Karpas-422 (cell line): ENCODE measurements at regions not wholly inside any gene's neighbourhood (a gene's known extent, or its start where the extent isn't known, plus 50 kb on each side); places are given as distances from the start of the nearest gene placed in this dataset.

Source experiments
- DNase-seq: peaks from one replicate; pipeline ENCODE4 v3.0.0-alpha.2; 2015
- H2AFZ ChIP-seq: fragments of 200-600 bp; sonication (generic); 2 replicates; pipeline ENCODE4 v1.6.1; 2014; ENCODE audit warnings: antibody characterized with exemption, low read length, mixed read lengths
- H3K27ac ChIP-seq: fragments of 200-600 bp; sonication (generic); 2 replicates; pipeline ENCODE4 v1.5.1; 2014; ENCODE audit warnings: mild to moderate bottlenecking, low read length, moderate library complexity
- H3K27me3 ChIP-seq: fragments of 200-600 bp; sonication (generic); 2 replicates; pipeline ENCODE4 v1.6.1; 2014; ENCODE audit warnings: low read length, mixed read lengths
- H3K36me3 ChIP-seq: fragments of 200-600 bp; sonication (generic); 2 replicates; pipeline ENCODE4 v1.6.1; 2014; ENCODE audit warnings: low read length, mixed read lengths; ENCODE audit not compliant: insufficient read depth
- H3K4me1 ChIP-seq: fragments of 200-600 bp; sonication (generic); 2 replicates; pipeline ENCODE4 v1.6.1; 2014; ENCODE audit warnings: mild to moderate bottlenecking, low read length, mixed read lengths
- H3K4me2 ChIP-seq: fragments of 200-600 bp; sonication (generic); 2 replicates; pipeline ENCODE4 v1.6.1; 2014; ENCODE audit warnings: low read length, low read depth, mild to moderate bottlenecking; ENCODE audit not compliant: poor library complexity, severe bottlenecking
- H3K4me3 ChIP-seq: fragments of 200-600 bp; sonication (generic); 2 replicates; pipeline ENCODE4 v1.5.1; 2014; ENCODE audit warnings: mild to moderate bottlenecking, antibody characterized with exemption, low read length, mixed read lengths
- H3K79me2 ChIP-seq: fragments of 200-600 bp; sonication (generic); 2 replicates; pipeline ENCODE4 v1.6.1; 2014; ENCODE audit warnings: mild to moderate bottlenecking, low read length, mixed read lengths
- H3K9ac ChIP-seq: fragments of 200-600 bp; sonication (generic); 2 replicates; pipeline ENCODE4 v1.6.0; 2014; ENCODE audit warnings: low read length
- H3K9me2 ChIP-seq: fragments of 200-600 bp; sonication (generic), shearing (Covaris generic); replicated peaks from 2 replicates; pipeline ENCODE4 v1.6.0; 2014; ENCODE audit warnings: mild to moderate bottlenecking, low read length, moderate library complexity; ENCODE audit not compliant: insufficient read depth
- H3K9me3 ChIP-seq: fragments of 300-700, 200-600 bp; sonication (generic); 2 replicates; pipeline ENCODE4 v1.6.1; 2014; ENCODE audit warnings: low read length, mixed read lengths
- H4K20me1 ChIP-seq: fragments of 200-600 bp; sonication (generic); 2 replicates; pipeline ENCODE4 v1.6.1; 2014; ENCODE audit warnings: mild to moderate bottlenecking, antibody characterized with exemption, low read length, low read depth; ENCODE audit not compliant: insufficient read depth

DNA sequence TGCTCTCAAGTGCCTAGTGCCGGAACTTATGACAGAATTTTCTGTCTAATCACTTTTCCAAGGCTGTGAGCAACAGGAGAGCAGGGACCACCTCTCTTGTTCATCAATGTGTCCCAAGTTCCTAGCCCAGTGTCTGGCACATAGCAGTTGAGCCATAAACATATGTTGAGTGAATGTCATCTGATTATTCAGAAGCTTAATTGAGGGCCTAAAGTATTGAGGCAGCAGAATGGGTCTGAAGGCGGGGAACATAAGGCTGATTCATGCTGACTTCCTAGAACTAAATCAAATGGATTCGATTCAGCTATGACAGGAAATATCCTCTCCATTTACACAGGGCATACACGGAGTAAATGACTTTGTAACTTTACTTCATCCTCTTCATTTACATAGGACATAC is 438.0 kb upstream of the ZFHX3 start:
- DNase-seq: no peak
- Histone ChIP-seq H3K9me3 (no peaks in the 10 kb centered on the region), H3K4me2 (no peak overlapping the region), H3K27ac (no peak overlapping the region), H2AFZ (no peak overlapping the region), H3K9ac (no peak overlapping the region), H3K9me2 (no peaks in the 10 kb centered on the region), H4K20me1 (no peaks in the 10 kb centered on the region), H3K4me1 (no peaks in the 10 kb centered on the region), H3K27me3 (no peaks in the 10 kb centered on the region), H3K79me2 (no peaks in the 10 kb centered on the region), H3K4me3 (no peak overlapping the region), H3K36me3 (no peaks in the 10 kb centered on the region)

DNA sequence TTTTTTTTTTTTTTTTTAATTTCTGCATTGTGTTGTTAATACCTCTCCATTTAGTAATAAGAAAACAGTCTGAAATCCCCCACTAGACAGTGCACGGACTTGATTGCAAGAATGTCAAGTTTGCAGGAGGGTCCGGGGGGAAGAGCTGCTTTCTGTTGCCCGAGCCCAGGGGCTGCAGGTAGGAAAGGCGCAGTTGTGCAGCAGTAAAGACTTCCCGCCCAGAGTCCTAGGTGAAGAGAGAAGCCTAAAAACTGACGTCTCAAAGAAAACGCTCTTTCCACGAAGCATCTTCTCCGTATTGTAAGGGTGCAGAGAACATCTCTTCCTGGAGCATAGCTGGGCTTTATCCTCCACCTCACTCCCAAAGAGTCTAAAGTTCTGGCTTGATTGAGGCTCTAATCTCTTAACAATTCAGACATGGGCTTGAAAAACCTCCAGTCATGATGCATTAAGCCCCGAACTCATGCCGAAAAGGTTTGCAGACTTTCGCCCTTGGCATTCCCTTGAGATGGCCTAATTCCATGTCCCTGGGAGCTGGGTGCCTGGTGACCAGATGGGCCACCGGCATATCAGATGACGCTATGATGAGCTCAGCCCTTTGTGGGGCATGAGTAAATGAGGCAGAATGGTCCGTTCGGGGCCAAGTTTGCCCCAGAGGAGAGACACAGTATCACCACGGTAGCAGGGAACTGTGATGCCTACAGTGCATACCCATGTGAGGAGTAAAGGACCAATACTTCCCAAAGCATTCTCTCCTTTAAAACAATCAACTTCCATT is 436.2 kb upstream of the ZFHX3 start:
- Histone ChIP-seq H3K9ac (no peak overlapping the region), H3K27ac (no peak overlapping the region), H3K79me2 (no peaks in the 10 kb centered on the region), H3K36me3 (no peaks in the 10 kb centered on the region), H4K20me1 (no peaks in the 10 kb centered on the region), H3K27me3 (no peaks in the 10 kb centered on the region), H3K4me2 (no peak overlapping the region), H3K4me3 (no peak overlapping the region), H3K9me2 (no peaks in the 10 kb centered on the region), H3K4me1 (no peaks in the 10 kb centered on the region), H2AFZ (no peak overlapping the region), H3K9me3 (no peaks in the 10 kb centered on the region)
- DNase-seq: no peak

DNA sequence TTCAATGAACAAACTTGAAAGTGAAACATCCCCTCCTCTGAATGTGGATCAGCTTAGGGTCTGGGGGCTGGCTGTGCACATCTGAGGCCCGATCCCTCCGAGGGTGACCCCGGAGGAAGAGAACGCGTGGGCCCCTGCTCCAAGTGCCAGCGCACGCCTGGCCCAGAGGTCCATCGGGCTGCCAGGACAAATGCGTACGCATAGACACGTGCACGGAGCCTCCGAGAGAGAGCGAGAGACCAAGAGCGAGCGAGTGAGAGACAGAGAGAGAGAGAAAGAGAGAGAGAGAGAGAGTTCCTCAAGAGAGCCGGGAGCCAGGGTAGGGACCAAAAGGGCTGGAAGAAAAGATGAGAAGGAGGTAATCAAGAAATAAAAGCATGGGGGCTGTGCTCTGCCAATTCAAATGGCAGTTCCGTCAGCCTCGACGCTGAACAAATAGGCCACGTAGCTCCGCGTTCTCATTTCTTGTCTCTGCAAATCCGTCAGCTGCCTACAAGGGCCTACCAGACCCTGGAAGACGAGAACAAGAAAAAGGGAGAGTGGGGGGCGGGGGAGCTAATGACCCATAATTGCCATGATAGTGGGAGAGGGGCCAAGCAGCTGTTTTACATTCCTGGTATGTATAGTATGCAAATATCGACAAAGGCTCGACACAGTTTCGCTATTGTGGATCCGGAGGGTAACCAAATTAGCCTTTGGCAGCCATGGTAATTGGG is 435.3 kb upstream of the ZFHX3 start:
- no peak overlapping the region for H3K9ac ChIP-seq
- H3K36me3 ChIP-seq: no peaks in the 10 kb centered on the region
- H3K9me2 ChIP-seq: no peaks in the 10 kb centered on the region
- no peaks in the 10 kb centered on the region for H4K20me1 ChIP-seq
- H3K79me2 ChIP-seq: no peaks in the 10 kb centered on the region
- no peak overlapping the region for H3K4me2 ChIP-seq
- H3K4me1 ChIP-seq: no peaks in the 10 kb centered on the region
- H3K9me3 ChIP-seq: no peaks in the 10 kb centered on the region
- H3K27ac ChIP-seq: no peak overlapping the region
- no peak for DNase-seq
- H3K4me3 ChIP-seq: no peak overlapping the region
- no peak overlapping the region for H2AFZ ChIP-seq
- no peaks in the 10 kb centered on the region for H3K27me3 ChIP-seq

DNA sequence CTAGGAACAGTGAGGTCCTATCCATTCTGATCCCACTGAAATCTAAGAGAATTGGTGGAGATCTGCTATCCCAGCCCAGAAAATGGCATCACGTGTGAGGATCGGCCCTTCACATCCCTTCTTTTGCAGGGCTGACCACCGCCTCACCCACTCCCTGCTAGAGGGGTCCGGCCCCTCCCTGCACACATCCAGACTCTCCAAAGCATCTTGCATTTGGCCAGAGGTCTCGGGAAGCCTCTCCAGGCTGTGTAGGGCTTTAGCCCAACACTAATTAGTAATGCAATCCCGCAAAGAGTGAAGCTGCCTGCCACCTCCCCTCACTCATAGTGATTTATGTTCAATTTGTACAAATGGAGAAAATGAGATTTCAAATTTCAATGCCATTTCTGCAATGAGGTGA is 434.4 kb upstream of the ZFHX3 start:
- DNase-seq: no peak
- Histone ChIP-seq H3K79me2 (no peaks in the 10 kb centered on the region), H3K27ac (no peak overlapping the region), H3K4me2 (no peak overlapping the region), H2AFZ (no peak overlapping the region), H4K20me1 (no peaks in the 10 kb centered on the region), H3K9ac (no peak overlapping the region), H3K36me3 (no peaks in the 10 kb centered on the region), H3K9me2 (no peaks in the 10 kb centered on the region), H3K27me3 (no peaks in the 10 kb centered on the region), H3K9me3 (no peaks in the 10 kb centered on the region), H3K4me3 (no peak overlapping the region), H3K4me1 (no peaks in the 10 kb centered on the region)

DNA sequence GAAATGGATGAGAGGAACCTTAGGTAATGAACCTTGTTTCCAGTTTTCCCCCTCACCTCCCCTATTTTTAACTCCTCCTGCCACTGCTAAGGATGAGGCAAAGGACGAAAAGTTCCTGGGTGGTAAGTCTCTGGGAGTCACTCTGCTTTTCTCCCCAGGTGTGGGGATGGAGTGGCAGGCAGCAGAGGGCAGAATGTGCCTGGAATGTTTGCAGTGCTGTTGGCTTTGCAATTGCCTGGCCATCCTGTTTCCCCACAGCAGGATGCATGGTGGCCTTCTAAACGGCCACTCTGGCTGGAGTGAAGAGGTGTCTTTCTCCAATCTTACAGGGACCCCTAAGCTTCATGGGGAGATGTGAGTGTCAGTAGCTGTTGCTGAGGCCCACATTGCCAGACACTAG is 432.5 kb upstream of the ZFHX3 start:
- no peaks in the 10 kb centered on the region for H4K20me1 ChIP-seq
- H3K27ac ChIP-seq: no peak overlapping the region
- no peaks in the 10 kb centered on the region for H3K9me3 ChIP-seq
- H3K36me3 ChIP-seq: no peaks in the 10 kb centered on the region
- H3K79me2 ChIP-seq: no peaks in the 10 kb centered on the region
- H3K4me2 ChIP-seq: no peak overlapping the region
- H3K4me1 ChIP-seq: no peaks in the 10 kb centered on the region
- no peaks in the 10 kb centered on the region for H3K27me3 ChIP-seq
- H3K4me3 ChIP-seq: no peak overlapping the region
- no peak overlapping the region for H2AFZ ChIP-seq
- no peak overlapping the region for H3K9ac ChIP-seq
- H3K9me2 ChIP-seq: no peaks in the 10 kb centered on the region
- DNase-seq: no peak

DNA sequence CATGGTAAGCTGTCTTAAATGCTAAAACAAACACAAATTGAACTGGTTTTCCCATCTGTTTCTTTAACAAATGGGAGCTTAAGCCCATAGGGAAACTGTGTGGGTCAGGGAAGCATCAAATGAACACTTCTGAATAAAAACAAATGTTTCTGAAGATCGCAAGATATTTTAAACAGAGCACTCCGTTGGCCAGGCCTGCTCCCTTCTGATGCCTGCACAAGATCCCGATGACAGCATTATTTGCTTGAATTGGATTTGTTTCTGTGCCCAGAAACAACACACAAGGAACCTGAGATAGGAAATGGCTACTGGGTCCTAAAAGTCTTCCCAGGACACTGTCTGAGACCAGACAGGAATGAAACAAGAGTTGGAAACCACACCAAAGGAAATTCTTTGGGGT is 425.8 kb upstream of the ZFHX3 start:
- no peak for DNase-seq
- H3K36me3 ChIP-seq: no peaks in the 10 kb centered on the region
- no peaks in the 10 kb centered on the region for H3K9me3 ChIP-seq
- H4K20me1 ChIP-seq: no peaks in the 10 kb centered on the region
- H3K9ac ChIP-seq: no peak overlapping the region
- H3K4me2 ChIP-seq: no peak overlapping the region
- no peak overlapping the region for H3K27ac ChIP-seq
- no peaks in the 10 kb centered on the region for H3K79me2 ChIP-seq
- H3K9me2 ChIP-seq: no peaks in the 10 kb centered on the region
- no peak overlapping the region for H3K4me3 ChIP-seq
- no peak overlapping the region for H2AFZ ChIP-seq
- H3K4me1 ChIP-seq: no peaks in the 10 kb centered on the region
- no peaks in the 10 kb centered on the region for H3K27me3 ChIP-seq

DNA sequence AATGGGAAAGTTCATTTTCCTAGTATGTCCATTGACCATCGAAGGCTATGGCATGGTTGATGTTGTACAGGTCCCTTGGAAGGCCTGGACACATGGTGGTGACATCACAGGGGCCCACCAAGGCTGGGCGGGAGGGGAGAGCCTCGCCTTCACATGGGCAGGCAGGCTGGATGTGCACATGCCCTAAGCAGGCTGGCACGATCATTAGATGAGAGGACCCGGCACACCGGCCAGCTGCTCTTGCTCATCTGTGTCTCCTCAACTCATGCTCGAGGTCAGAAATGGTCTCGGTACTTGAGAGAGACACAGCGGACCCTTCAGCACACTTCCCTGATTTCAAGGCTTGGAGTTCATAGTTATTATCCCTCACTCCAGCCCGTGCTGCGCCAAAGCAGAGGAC is 416.9 kb upstream of the ZFHX3 start:
- H3K27me3 ChIP-seq: no peaks in the 10 kb centered on the region
- no peaks in the 10 kb centered on the region for H3K4me1 ChIP-seq
- no peaks in the 10 kb centered on the region for H3K36me3 ChIP-seq
- H3K4me3 ChIP-seq: no peak overlapping the region
- no peak overlapping the region for H3K4me2 ChIP-seq
- no peaks in the 10 kb centered on the region for H3K79me2 ChIP-seq
- no peaks in the 10 kb centered on the region for H3K9me2 ChIP-seq
- no peak overlapping the region for H2AFZ ChIP-seq
- no peaks in the 10 kb centered on the region for H3K9me3 ChIP-seq
- H4K20me1 ChIP-seq: no peaks in the 10 kb centered on the region
- DNase-seq: no peak
- no peak overlapping the region for H3K27ac ChIP-seq
- H3K9ac ChIP-seq: no peak overlapping the region

DNA sequence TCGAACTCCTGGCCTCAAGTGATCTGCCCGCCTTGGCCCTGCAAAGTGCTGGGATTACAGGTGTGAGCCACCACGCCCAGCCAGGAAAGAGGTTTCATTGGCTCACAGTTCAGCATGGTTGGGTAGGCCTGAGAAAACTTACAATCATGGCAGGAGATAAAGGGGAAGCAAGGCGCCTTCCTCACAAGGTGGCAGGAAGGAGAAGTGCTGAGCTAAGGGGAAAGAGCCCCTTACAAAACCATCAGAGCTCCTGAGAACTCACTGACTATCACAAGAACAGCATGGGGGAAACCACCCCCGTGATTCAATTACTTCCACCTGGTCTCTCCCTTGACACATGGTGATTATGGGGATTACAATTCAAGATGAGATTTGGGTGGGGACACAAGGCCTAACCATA is 411.7 kb upstream of the ZFHX3 start:
- no peak for DNase-seq
- Histone ChIP-seq H3K27ac (no peak overlapping the region), H3K27me3 (no peaks in the 10 kb centered on the region), H3K9me2 (no peaks in the 10 kb centered on the region), H3K4me2 (no peak overlapping the region), H2AFZ (no peak overlapping the region), H3K36me3 (no peaks in the 10 kb centered on the region), H3K4me3 (no peak overlapping the region), H4K20me1 (no peaks in the 10 kb centered on the region), H3K9ac (no peak overlapping the region), H3K79me2 (no peaks in the 10 kb centered on the region), H3K9me3 (no peaks in the 10 kb centered on the region), H3K4me1 (no peaks in the 10 kb centered on the region)
